GM13977 (cell line): ENCODE measurements at regions not wholly inside any gene's neighbourhood (a gene's known extent, or its start where the extent isn't known, plus 50 kb on each side); places are given as distances from the start of the nearest gene placed in this dataset.

ENCODE experiments used
- DNase-seq: peaks from one replicate; pipeline ENCODE4 v3.0.0; 2012; ENCODE audit warnings: low spot score
- in situ Hi-C: fragments of 300-500 bp; cut with MboI; formaldehyde crosslinking; loops from one replicate; pipeline ENCODE4 v1.12.0; 2022; ENCODE audit warnings: low sequenced_read_pairs, low pct_unique_long_range_greater_than_20kb, mixed read lengths, inconsistent platforms; ENCODE audit not compliant: unreplicated experiment
- TF ChIP-seq, protein P1 (sequence below): IDR thresholded peaks from 2 replicates; pipeline ENCODE4 v1.5.1; 2012; ENCODE audit warnings: mild to moderate bottlenecking, control low read depth; ENCODE audit not compliant: insufficient read depth; ENCODE audit errors: extremely low read depth, missing control alignments

DNA sequence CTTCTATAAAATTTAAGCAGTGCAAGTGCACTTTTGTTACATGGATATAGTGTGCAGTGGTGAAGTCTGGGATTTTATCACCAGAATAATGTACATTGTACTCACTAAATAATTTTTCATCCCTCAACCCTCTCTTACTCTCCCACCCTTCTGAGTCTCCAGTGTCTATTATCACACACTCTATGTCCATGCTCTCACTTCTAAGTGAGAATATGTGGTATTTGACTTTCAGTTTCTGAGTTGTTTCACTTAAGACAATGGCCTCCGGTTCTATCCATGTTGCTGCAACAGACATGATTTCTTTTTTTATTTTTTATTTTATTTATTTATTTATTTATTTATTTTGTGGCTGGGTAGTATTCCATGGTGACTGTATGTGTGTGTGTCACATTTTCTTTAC lies 855.9 kb upstream of the PHF14 start:
- DNase-seq = no peak
- in situ Hi-C loops = no loop called here
- TF ChIP-seq, protein P1, sequence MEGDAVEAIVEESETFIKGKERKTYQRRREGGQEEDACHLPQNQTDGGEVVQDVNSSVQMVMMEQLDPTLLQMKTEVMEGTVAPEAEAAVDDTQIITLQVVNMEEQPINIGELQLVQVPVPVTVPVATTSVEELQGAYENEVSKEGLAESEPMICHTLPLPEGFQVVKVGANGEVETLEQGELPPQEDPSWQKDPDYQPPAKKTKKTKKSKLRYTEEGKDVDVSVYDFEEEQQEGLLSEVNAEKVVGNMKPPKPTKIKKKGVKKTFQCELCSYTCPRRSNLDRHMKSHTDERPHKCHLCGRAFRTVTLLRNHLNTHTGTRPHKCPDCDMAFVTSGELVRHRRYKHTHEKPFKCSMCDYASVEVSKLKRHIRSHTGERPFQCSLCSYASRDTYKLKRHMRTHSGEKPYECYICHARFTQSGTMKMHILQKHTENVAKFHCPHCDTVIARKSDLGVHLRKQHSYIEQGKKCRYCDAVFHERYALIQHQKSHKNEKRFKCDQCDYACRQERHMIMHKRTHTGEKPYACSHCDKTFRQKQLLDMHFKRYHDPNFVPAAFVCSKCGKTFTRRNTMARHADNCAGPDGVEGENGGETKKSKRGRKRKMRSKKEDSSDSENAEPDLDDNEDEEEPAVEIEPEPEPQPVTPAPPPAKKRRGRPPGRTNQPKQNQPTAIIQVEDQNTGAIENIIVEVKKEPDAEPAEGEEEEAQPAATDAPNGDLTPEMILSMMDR = no peak

DNA sequence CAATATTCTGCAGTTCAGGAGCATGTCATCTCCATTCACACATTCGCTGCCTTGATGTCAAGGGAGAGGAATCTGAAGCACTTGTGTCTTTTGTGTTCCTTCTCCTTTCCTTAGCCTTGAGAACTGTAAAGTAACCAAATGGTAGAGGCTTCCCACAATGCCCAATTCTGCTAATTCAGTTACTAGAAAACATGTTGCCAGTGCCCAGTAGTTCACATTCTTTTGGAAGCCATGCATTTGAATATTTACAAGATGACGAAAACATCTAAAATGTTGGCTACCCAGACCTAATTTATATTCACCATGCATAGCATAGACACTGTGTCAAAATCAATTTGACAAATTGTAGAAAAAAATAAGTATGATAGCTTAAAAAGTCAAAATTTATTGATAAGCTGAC lies 852.7 kb upstream of the PHF14 start:
- TF ChIP-seq, protein P1 = no peak
- in situ Hi-C loops = no loop called here
- no peak for DNase-seq

DNA sequence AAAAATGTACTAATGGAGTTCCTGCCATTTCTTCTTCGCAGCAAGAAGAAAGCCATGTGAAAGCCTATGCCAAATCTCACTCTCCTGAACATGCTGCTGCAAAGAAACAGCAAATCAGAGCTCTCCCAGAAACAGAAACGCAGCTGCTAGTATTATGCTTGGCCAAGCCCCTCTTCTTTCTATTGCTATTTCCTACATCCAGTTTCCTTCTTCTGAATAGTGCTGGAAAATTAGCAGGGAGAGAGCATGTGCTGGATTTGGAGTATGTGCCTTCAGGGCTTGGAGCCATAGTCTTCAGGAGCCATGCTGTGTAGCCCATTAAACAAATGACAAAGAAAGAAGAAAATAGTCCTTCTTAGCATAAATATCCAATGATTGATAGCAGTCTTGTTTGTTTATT lies 852.0 kb upstream of the PHF14 start:
- no peak for DNase-seq
- TF ChIP-seq, protein P1 = no peak
- in situ Hi-C loops = no loop called here

DNA sequence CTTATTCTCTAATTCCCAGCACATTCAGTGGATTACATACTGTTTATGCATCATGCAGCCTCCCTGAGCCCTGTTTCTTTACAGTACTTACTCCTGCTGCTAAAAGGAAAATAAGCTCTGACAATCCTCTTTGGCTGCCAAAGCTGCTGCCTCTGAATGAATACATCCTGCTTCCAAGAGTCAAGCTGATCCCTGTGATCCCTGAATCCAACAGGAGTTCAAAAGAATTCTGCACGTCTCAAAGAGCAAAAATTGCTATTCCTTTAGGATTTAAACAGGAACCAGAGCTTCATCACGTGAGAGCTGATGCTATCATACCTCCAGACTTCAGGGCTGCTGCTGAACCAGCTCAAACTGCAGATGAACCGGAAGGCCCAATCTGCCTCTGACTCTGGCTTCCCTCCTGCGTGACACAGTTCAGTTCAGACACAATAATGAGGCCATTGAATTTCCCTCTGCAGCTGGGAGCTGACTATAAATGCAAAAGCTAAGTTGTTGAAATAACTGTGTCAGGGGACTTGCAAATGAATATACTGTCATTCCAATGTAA lies 851.0 kb upstream of the PHF14 start:
- TF ChIP-seq, protein P1 = no peak
- DNase-seq = no peak
- in situ Hi-C loops = no loop called here

DNA sequence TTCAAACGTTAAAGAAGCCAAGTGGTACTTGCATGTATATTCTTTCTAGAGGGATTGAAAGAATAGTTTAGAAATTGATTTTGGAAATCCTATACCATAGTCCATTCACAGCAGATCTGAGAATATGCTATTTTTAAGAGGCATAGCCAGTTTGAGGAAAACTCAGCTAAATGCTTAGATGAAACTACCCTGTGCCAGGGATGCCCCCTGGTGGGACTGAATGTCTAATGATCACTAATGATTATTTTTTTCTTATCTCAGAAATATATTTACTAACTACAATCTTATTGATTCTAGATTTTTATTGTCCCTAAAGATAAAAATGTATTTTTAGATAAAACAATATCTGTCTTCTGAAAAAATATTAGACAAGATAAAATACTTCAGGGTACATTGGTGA lies 844.9 kb upstream of the PHF14 start:
- DNase-seq = no peak
- in situ Hi-C loops = no loop called here
- TF ChIP-seq, protein P1 = peak; percentile 19

DNA sequence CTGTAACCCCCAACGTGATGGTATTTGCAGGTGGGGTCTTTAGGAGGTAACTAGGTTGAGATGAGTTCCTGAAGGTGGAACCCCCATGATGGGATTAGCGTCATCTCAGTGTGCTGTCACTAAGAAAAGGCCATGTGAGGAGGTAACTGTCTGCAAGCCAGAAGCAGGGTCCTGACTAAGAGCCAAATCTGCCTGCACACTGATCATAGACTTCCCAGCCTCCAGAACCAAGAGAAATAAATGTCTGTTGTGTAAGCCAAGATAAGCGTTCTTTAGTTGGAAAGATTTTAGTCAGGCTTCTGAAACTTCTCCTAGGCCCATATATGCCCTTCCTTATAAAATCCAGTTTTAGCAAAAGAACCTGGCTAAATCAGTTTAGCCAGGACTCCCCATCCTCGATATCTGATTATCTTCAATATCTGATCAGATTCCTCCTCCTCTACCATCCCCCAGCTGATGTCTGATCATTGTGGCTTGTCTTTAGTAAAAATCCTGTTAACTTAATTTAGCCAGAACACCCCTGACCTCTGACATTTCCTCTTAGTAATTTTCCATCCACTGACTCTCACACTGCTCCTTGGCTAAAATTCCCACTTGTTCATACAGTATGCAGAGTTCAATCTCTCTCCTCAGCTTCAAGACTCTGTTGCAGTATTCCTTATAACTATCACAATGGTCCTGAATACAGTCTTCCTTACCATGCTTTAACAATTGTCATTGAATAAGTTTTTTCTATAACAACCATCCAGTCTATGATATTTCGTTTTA lies 835.4 kb upstream of the PHF14 start:
- TF ChIP-seq, protein P1 = no peak
- in situ Hi-C loops = no loop called here
- no peak for DNase-seq
